Right lobe of liver (tissue), 6 donors: ENCODE measurements at regions not wholly inside any gene's neighbourhood (a gene's known extent, or its start where the extent isn't known, plus 50 kb on each side); places are given as distances from the start of the nearest gene placed in this dataset.
A peak's percentile ranks its signal among the peaks of the same experiment; 100 is the strongest.

Experiments
- ATAC-seq, 4 donors: fragments of 200-7000 bp; cut with Tn5 transposase; one replicate each; pipeline ENCODE4 v1.9.1; 2020; ENCODE audit warnings: mild to moderate bottlenecking in 4 of 4, moderate library complexity in 4 of 4
- DNase-seq, 3 donors: peaks; one replicate each; pipeline ENCODE4 v3.0.0-alpha.2; 2020
- H3K27ac ChIP-seq, 3 donors: fragments of 200-600 bp; one replicate each; pipeline ENCODE4 v1.8.0; 2022
- H3K27me3 ChIP-seq, 2 donors: fragments of 200-600 bp; one replicate each; pipeline ENCODE4 v1.8.0; 2022
- H3K36me3 ChIP-seq, 4 donors: fragments of 200-600 bp; sonication (generic) in 1 of 4; one replicate each; pipeline versions ENCODE4 v1.5.1 to v1.8.0; 2017 to 2022; ENCODE audit warnings: control low read depth in 1 of 4
- H3K4me1 ChIP-seq, 4 donors: fragments of 200-600 bp; sonication (generic) in 1 of 4; one replicate each; pipeline versions ENCODE4 v1.5.1 to v1.8.0; 2017 to 2022; ENCODE audit warnings: control low read depth in 1 of 4
- H3K4me3 ChIP-seq, 3 donors: fragments of 200-600 bp; one replicate each; pipeline ENCODE4 v1.8.0; 2022
- H3K9me3 ChIP-seq, 4 donors: fragments of 200-600 bp; sonication (generic) in 1 of 4; one replicate each; pipeline versions ENCODE4 v1.5.1 to v1.8.0; 2017 to 2022; ENCODE audit warnings: control low read depth in 1 of 4
- POLR2A ChIP-seq: fragments of 450-650 bp; IDR thresholded peaks from one replicate; pipeline ENCODE4 v1.6.1; 2017; ENCODE audit warnings: antibody characterized with exemption, mild to moderate bottlenecking
- WGBS: methylation state at CpG from one replicate; pipeline ENCODE4 v1.1.6; 2018; ENCODE audit warnings: low coverage, low lambda C conversion rate; ENCODE audit not compliant: insufficient coverage; ENCODE audit errors: missing lambda C conversion rate; 5-methylcytosine and 5-hydroxymethylcytosine counted together
- intact Hi-C, 2 donors: fragments of 100-400 bp; cut with DNase I; formaldehyde crosslinking; loops; one replicate each; pipeline versions ENCODE4 v1.11.2 to v1.14.1; 2022
- TF ChIP-seq, protein P1 (sequence below), 4 donors: fragments of 200-600 bp in 3 of 4; fragments of 450-650 bp in 1 of 4; IDR thresholded peaks; one replicate each; pipeline versions ENCODE4 v1.5.1 to v1.8.0; 2016 to 2022; ENCODE audit warnings: antibody characterized with exemption in 4 of 4, mild to moderate bottlenecking in 2 of 4
- donor health status: DM: no; HTN: yes; CAD: no.
- donor health status: DM: no; HTN: no; CAD: no.
- donor health status: DM: no; HTN: no; CAD: no.
- donor health status: DM: no; HTN: yes; CAD: no.
- donor health status: DM: no; HTN: yes; CAD: no.

DNA sequence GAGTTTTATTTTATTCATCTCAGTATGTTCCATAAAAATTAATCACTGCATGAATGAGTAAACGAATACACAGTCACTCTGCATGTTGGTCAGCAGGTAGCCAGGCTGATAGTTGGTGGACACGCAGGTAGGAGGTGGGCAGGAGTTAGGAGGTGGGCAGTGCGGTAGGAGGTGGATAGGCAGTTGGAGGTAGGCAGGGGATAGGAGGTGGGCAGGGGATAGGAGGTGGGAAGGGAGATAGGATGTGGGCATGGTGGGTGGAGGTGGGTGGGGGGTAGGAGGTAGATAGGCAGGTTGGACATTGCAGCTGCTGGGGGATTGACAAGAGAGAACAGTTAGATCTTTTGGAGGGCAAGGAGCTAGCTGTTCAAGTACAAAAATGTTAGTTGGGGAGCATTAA, 322.7 kb downstream of the PTPRU start:
- whole genome bisulfite sequencing = 63% methylated on average over 2 of the region's 3 CpGs
- H3K27ac ChIP-seq = no peak overlapping the region

DNA sequence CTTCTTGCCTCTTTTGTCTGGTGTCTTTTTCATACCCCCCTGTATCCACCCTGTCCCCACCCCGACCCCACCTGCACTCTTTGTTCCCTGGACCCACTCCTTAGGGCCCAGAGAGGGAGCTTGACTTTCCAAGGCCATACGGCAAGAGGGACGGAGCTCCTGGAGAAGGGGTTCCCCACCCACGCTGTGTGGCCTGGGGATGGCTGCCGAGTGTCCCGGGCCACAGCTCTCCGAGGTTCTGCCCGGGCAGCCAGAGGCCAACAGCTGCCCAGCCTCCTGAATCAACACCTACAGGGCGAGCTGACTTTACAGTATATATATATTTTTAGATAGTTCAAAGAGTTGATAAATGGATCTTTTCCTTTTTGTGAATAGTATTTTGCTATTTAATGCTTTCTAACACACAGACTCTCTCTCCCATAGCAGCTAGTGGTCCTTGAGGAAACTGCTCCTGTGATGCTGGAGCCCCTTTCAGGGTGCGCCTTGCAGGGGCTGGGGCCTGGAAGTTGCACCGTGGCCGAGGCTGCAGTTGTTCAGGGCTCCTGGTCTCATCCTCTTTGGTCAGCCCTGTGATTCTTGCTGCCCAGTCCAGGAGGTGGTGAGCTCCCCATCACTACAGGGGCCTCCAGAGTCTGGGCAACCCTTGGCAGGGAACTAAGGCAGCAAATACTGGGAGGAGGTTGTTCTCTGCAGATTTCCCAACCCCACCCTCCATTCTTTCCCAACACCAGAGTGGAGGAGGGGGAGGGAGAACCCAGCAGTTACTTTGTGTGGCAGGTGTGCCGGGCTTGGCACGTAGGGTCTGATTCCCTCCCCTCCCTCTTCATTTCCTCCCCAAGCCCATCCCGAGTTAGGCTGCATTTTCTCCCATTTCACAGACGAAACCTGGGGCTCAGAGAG, 321.6 kb downstream of the PTPRU start:
- H3K4me3 ChIP-seq = no peak overlapping the region
- no peaks in the 10 kb centered on the region for H3K4me1 ChIP-seq
- DNase-seq = no peak
- no peaks in the 10 kb centered on the region for H3K9me3 ChIP-seq
- no peaks in the 10 kb centered on the region for H3K27me3 ChIP-seq
- TF ChIP-seq, protein P1, sequence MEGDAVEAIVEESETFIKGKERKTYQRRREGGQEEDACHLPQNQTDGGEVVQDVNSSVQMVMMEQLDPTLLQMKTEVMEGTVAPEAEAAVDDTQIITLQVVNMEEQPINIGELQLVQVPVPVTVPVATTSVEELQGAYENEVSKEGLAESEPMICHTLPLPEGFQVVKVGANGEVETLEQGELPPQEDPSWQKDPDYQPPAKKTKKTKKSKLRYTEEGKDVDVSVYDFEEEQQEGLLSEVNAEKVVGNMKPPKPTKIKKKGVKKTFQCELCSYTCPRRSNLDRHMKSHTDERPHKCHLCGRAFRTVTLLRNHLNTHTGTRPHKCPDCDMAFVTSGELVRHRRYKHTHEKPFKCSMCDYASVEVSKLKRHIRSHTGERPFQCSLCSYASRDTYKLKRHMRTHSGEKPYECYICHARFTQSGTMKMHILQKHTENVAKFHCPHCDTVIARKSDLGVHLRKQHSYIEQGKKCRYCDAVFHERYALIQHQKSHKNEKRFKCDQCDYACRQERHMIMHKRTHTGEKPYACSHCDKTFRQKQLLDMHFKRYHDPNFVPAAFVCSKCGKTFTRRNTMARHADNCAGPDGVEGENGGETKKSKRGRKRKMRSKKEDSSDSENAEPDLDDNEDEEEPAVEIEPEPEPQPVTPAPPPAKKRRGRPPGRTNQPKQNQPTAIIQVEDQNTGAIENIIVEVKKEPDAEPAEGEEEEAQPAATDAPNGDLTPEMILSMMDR (IDR thresholded peaks at IDR 0.05) = no peak
- TF ChIP-seq POLR2A = no peak
- intact Hi-C loops = no loop called here
- 29% methylated on average over 5 of the region's 16 CpGs for whole genome bisulfite sequencing
- H3K36me3 ChIP-seq = no peaks in the 10 kb centered on the region
- no peak overlapping the region for H3K27ac ChIP-seq
- no peak for ATAC-seq

More for the DNA sequence above, 322.7 kb downstream of the PTPRU start:
- Histone ChIP-seq H3K36me3 (no peaks in the 10 kb centered on the region), H3K9me3 (no peaks in the 10 kb centered on the region), H3K4me1 (no peaks in the 10 kb centered on the region), H3K4me3 (no peak overlapping the region), H3K27me3 (no peaks in the 10 kb centered on the region)
- no peak for ATAC-seq
- no peak for TF ChIP-seq POLR2A
- TF ChIP-seq, protein P1 (IDR thresholded peaks at IDR 0.05) = no peak
- no peak for DNase-seq
- intact Hi-C loops = no loop called here

GRCh38 chr1:29557066-29557465, 320.7 kb downstream of the PTPRU start:
- no peaks in the 10 kb centered on the region for H3K4me1 ChIP-seq
- H3K9me3 ChIP-seq = no peaks in the 10 kb centered on the region
- no peak overlapping the region for H3K4me3 ChIP-seq
- no peak overlapping the region for H3K27ac ChIP-seq
- intact Hi-C loops = no loop called here
- TF ChIP-seq, protein P1 (IDR thresholded peaks at IDR 0.05) = no peak
- TF ChIP-seq POLR2A = no peak
- DNase-seq (no peak), ATAC-seq (no peak)
- no peaks in the 10 kb centered on the region for H3K27me3 ChIP-seq
- WGBS = 75% methylated on average over 5 of the region's 5 CpGs
- H3K36me3 ChIP-seq = no peaks in the 10 kb centered on the region

- TF ChIP-seq POLR2A = no peak
- TF ChIP-seq, protein P1 (IDR thresholded peaks at IDR 0.05) = no peak
- H3K27me3 ChIP-seq = no peaks in the 10 kb centered on the region
- no peaks in the 10 kb centered on the region for H3K36me3 ChIP-seq
- no CpG with 5 or more reads among the region's 4 CpGs for WGBS
- ATAC-seq (peak in 1 of 4 donors; percentile 16), DNase-seq (no peak)
- intact Hi-C loops = no loop called here
- H3K4me1 ChIP-seq = no peaks in the 10 kb centered on the region
- no peak overlapping the region for H3K4me3 ChIP-seq
- H3K27ac ChIP-seq = no peak overlapping the region
- no peaks in the 10 kb centered on the region for H3K9me3 ChIP-seq
Measured at GRCh38 chr1:29556657-29557056, 320.3 kb downstream of the PTPRU start.
